ENCODE measurements at regions not wholly inside any gene's neighbourhood (a gene's known extent, or its start where the extent isn't known, plus 50 kb on each side); places are given as distances from the start of the nearest gene placed in this dataset.

DNA sequence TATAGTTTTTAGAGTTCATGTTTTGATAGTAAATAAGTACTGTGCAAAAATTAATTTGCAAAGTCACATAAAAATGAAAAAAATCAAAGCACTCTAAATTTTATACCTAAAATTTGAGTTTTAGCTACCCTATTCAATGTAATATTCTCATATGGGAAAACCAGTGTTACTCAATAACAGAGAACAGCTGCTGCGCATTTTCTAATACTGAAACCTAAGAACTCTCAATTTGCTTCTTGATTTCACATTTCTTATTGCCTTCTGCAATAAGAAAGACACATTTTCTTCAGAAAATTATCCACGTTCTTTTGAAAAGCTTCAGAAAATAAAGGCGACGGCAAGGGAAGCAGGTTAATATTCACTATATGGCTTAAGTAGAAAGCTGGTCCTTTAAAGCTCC, 199.1 kb upstream of the CCDC150 start:
- H3K4me3 ChIP-seq (ENCODE audit: low read depth, poor library complexity, severe bottlenecking), result no peak overlapping the region
- WGBS, 2 donors, result 84 to 88% methylated on average over 4 of the region's 4 CpGs
- TF ChIP-seq POLR2A (IDR thresholded peaks at IDR 0.05), result no peak
- no peak for TF ChIP-seq CTCF (IDR thresholded peaks at IDR 0.05)
- intact Hi-C loops (cut with DNase I; ENCODE audit: low total_unique reads), result no loop called here
- no peak for DNase-seq (ENCODE audit: low spot score in 2 of 2)

GRCh38 chr2:196441527-196441926, 198.0 kb upstream of the CCDC150 start:
- no peak for TF ChIP-seq POLR2A (IDR thresholded peaks at IDR 0.05)
- no peak for TF ChIP-seq CTCF (IDR thresholded peaks at IDR 0.05)
- intact Hi-C loops (cut with DNase I; ENCODE audit: low total_unique reads), result no loop called here

GRCh38 chr2:196442211-196442610, 197.3 kb upstream of the CCDC150 start:
- intact Hi-C loops (cut with DNase I; ENCODE audit: low total_unique reads), result no loop called here
- no peak overlapping the region for H3K4me3 ChIP-seq (ENCODE audit: low read depth, poor library complexity, severe bottlenecking)
- no peak for DNase-seq (ENCODE audit: low spot score in 2 of 2)
- no peak for TF ChIP-seq POLR2A (IDR thresholded peaks at IDR 0.05)
- no peak for TF ChIP-seq CTCF (IDR thresholded peaks at IDR 0.05)

More at GRCh38 chr2:196441527-196441926, 198.0 kb upstream of the CCDC150 start:
- no peak for DNase-seq (ENCODE audit: low spot score in 2 of 2)
- 68 to 74% methylated on average over 2 of the region's 2 CpGs for WGBS, 2 donors
- H3K4me3 ChIP-seq (ENCODE audit: low read depth, poor library complexity, severe bottlenecking), result no peak overlapping the region

DNA sequence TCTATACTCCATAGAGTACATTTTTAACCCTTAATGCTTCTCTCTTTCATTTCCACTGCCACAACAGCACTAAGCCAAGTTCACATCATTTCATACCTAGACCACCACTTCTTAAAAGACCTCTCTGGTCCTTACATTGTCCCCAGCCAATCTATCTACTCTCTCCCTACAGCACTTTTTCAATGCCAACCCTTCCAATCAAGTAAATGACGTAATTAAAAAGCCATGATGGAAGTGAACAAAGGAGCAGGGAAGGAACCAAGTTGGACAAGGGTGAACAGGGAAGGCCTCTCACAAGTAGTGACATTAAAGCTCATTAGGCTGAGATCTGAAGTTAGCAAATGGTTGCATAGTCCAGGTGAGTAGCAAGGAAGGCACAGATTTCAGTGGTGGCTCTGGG, 195.1 kb upstream of the CCDC150 start:
- WGBS, 2 donors, result 93% methylated on average over 1 of the region's 1 CpG
- no peak for TF ChIP-seq POLR2A (IDR thresholded peaks at IDR 0.05)
- TF ChIP-seq CTCF (IDR thresholded peaks at IDR 0.05), result no peak
- DNase-seq (ENCODE audit: low spot score in 2 of 2), result no peak
- intact Hi-C loops (cut with DNase I; ENCODE audit: low total_unique reads), result no loop called here
- no peak overlapping the region for H3K4me3 ChIP-seq (ENCODE audit: low read depth, poor library complexity, severe bottlenecking)

GRCh38 chr2:196445991-196446390, 193.5 kb upstream of the CCDC150 start:
- no peak for TF ChIP-seq CTCF (IDR thresholded peaks at IDR 0.05)
- TF ChIP-seq POLR2A (IDR thresholded peaks at IDR 0.05), result no peak
- intact Hi-C loops (cut with DNase I; ENCODE audit: low total_unique reads), result no loop called here
- no peak for DNase-seq (ENCODE audit: low spot score in 2 of 2)
- WGBS, 2 donors, result 100% methylated on average over 1 of the region's 1 CpG
- no peak overlapping the region for H3K4me3 ChIP-seq (ENCODE audit: low read depth, poor library complexity, severe bottlenecking)

GRCh38 chr2:196448407-196449079, 191.0 kb upstream of the CCDC150 start:
- 89 to 91% methylated on average over 5 of the region's 5 CpGs for WGBS, 2 donors

More at GRCh38 chr2:196448407-196449079, 191.0 kb upstream of the CCDC150 start:
- H3K4me3 ChIP-seq (ENCODE audit: low read depth, poor library complexity, severe bottlenecking), result no peak overlapping the region
- intact Hi-C loops (cut with DNase I; ENCODE audit: low total_unique reads), result no loop called here
- TF ChIP-seq CTCF (IDR thresholded peaks at IDR 0.05) (no peak), POLR2A (IDR thresholded peaks at IDR 0.05) (no peak)
- DNase-seq (ENCODE audit: low spot score in 2 of 2), result no peak

All from lower leg skin (tissue), 4 donors.